ENCODE measurements at regions not wholly inside any gene's neighbourhood (a gene's known extent, or its start where the extent isn't known, plus 50 kb on each side); places are given as distances from the start of the nearest gene placed in this dataset.

GRCh38 chr11:103807806-103808205 lies 228.6 kb upstream of the DDI1 start:
- TF ChIP-seq, protein P1, sequence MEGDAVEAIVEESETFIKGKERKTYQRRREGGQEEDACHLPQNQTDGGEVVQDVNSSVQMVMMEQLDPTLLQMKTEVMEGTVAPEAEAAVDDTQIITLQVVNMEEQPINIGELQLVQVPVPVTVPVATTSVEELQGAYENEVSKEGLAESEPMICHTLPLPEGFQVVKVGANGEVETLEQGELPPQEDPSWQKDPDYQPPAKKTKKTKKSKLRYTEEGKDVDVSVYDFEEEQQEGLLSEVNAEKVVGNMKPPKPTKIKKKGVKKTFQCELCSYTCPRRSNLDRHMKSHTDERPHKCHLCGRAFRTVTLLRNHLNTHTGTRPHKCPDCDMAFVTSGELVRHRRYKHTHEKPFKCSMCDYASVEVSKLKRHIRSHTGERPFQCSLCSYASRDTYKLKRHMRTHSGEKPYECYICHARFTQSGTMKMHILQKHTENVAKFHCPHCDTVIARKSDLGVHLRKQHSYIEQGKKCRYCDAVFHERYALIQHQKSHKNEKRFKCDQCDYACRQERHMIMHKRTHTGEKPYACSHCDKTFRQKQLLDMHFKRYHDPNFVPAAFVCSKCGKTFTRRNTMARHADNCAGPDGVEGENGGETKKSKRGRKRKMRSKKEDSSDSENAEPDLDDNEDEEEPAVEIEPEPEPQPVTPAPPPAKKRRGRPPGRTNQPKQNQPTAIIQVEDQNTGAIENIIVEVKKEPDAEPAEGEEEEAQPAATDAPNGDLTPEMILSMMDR (IDR thresholded peaks at IDR 0.05): no peak
- TF ChIP-seq SIN3A (IDR thresholded peaks at IDR 0.05; ENCODE audit: borderline replicate concordance, insufficient read depth, low read depth, low read length) (no peak), TCF7L2 (IDR thresholded peaks at IDR 0.05; ENCODE audit: low read depth, low read length) (no peak)
- TF ChIP-seq, protein P2, sequence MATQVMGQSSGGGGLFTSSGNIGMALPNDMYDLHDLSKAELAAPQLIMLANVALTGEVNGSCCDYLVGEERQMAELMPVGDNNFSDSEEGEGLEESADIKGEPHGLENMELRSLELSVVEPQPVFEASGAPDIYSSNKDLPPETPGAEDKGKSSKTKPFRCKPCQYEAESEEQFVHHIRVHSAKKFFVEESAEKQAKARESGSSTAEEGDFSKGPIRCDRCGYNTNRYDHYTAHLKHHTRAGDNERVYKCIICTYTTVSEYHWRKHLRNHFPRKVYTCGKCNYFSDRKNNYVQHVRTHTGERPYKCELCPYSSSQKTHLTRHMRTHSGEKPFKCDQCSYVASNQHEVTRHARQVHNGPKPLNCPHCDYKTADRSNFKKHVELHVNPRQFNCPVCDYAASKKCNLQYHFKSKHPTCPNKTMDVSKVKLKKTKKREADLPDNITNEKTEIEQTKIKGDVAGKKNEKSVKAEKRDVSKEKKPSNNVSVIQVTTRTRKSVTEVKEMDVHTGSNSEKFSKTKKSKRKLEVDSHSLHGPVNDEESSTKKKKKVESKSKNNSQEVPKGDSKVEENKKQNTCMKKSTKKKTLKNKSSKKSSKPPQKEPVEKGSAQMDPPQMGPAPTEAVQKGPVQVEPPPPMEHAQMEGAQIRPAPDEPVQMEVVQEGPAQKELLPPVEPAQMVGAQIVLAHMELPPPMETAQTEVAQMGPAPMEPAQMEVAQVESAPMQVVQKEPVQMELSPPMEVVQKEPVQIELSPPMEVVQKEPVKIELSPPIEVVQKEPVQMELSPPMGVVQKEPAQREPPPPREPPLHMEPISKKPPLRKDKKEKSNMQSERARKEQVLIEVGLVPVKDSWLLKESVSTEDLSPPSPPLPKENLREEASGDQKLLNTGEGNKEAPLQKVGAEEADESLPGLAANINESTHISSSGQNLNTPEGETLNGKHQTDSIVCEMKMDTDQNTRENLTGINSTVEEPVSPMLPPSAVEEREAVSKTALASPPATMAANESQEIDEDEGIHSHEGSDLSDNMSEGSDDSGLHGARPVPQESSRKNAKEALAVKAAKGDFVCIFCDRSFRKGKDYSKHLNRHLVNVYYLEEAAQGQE (IDR thresholded peaks at IDR 0.05; ENCODE audit: insufficient read depth in 1 of 2, low read depth in 2 of 2, low read length in 1 of 2): no peak
